AG20443 (cell line): ENCODE measurements at regions not wholly inside any gene's neighbourhood (a gene's known extent, or its start where the extent isn't known, plus 50 kb on each side); places are given as distances from the start of the nearest gene placed in this dataset.
"Not testable (repeated sequence)": the region's sequence is repeated elsewhere in the genome, so short reads cannot be mapped to it uniquely, and the experiment has no call there.

Experiments
- DNase-seq: peaks from one replicate; pipeline ENCODE4 v3.0.0; 2012; ENCODE audit warnings: low spot score, mixed read lengths

- no peak for DNase-seq
Measured at GRCh38 chr5:105168806-105169205, 1606.2 kb upstream of the NUDT12 start.

- DNase-seq, result no peak
Measured at GRCh38 chr5:105167092-105167491, 1604.5 kb upstream of the NUDT12 start.

GRCh38 chr5:105163547-105163946, 1601.0 kb upstream of the NUDT12 start:
- no peak for DNase-seq

GRCh38 chr5:105162557-105162956, 1600.0 kb upstream of the NUDT12 start:
- DNase-seq, result not testable (repeated sequence)

GRCh38 chr5:105158526-105158925, 1595.9 kb upstream of the NUDT12 start:
- no peak for DNase-seq

GRCh38 chr5:105150323-105150722, 1587.7 kb upstream of the NUDT12 start:
- DNase-seq, result no peak

- no peak for DNase-seq
Measured at GRCh38 chr5:105146867-105147266, 1584.3 kb upstream of the NUDT12 start.

GRCh38 chr5:105145152-105145551, 1582.6 kb upstream of the NUDT12 start:
- DNase-seq, result no peak

GRCh38 chr5:105134328-105134727, 1571.7 kb upstream of the NUDT12 start:
- no peak for DNase-seq

GRCh38 chr5:105133087-105133486, 1570.5 kb upstream of the NUDT12 start:
- no peak for DNase-seq

GRCh38 chr5:105132581-105132980, 1570.0 kb upstream of the NUDT12 start:
- no peak for DNase-seq

- no peak for DNase-seq
Measured at GRCh38 chr5:105131045-105131444, 1568.5 kb upstream of the NUDT12 start.

- no peak for DNase-seq
Measured at GRCh38 chr5:105101577-105101976, 1539.0 kb upstream of the NUDT12 start.

GRCh38 chr5:105088961-105089360, 1526.4 kb upstream of the NUDT12 start:
- DNase-seq, result no peak

GRCh38 chr5:105088102-105088501, 1525.5 kb upstream of the NUDT12 start:
- DNase-seq, result no peak

- DNase-seq, result no peak
Measured at GRCh38 chr5:105057893-105058292, 1495.3 kb upstream of the NUDT12 start.

- DNase-seq, result no peak
Measured at GRCh38 chr5:105057001-105057436, 1494.4 kb upstream of the NUDT12 start.

- DNase-seq, result no peak
Measured at GRCh38 chr5:105054406-105054805, 1491.8 kb upstream of the NUDT12 start.

- no peak for DNase-seq
Measured at GRCh38 chr5:105042623-105043022, 1480.0 kb upstream of the NUDT12 start.

- DNase-seq, result not testable (repeated sequence)
Measured at GRCh38 chr5:105036814-105037213, 1474.2 kb upstream of the NUDT12 start.

GRCh38 chr5:105034401-105034763, 1471.8 kb upstream of the NUDT12 start:
- no peak for DNase-seq

GRCh38 chr5:105033637-105034400, 1471.2 kb upstream of the NUDT12 start:
- DNase-seq, result no peak

GRCh38 chr5:105032917-105033316, 1470.3 kb upstream of the NUDT12 start:
- DNase-seq, result no peak

GRCh38 chr5:105030153-105030552, 1467.6 kb upstream of the NUDT12 start:
- no peak for DNase-seq
